OCI-LY7 (cell line): ENCODE measurements at regions not wholly inside any gene's neighbourhood (a gene's known extent, or its start where the extent isn't known, plus 50 kb on each side); places are given as distances from the start of the nearest gene placed in this dataset.

ENCODE experiments used
- BruUV-seq: library from RNA; stranded (reverse); fragments of 400-500 nt; replicated peaks from 2 replicates; lab custom pipeline; 2021; lab: Mats Ljungman, UMichigan
- CTCF ChIA-PET: fragments of 300-600 bp; sonication (Branson Sonifier 250); formaldehyde crosslinking; loops from one replicate; lab custom pipeline; 2022; ENCODE audit warnings: antibody characterized with exemption; ENCODE audit not compliant: unreplicated experiment; lab: Charles Lee
- POLR2A ChIA-PET: fragments of 300-600 bp; sonication (Branson Sonifier 250); formaldehyde crosslinking; loops from one replicate; lab custom pipeline; 2022; ENCODE audit warnings: antibody characterized with exemption; lab: Charles Lee
- DNase-seq: peaks from one replicate; pipeline ENCODE4 v3.0.0-alpha.2; 2015; ENCODE audit warnings: low spot score
- H2AFZ ChIP-seq: fragments of 200-600 bp; sonication (generic), shearing (Covaris generic); 2 replicates; pipeline ENCODE4 v1.6.1; 2014; ENCODE audit warnings: mild to moderate bottlenecking, antibody characterized with exemption, low read length, moderate library complexity
- H3K27ac ChIP-seq: fragments of 200-600 bp; sonication (generic); 2 replicates; pipeline ENCODE4 v1.5.1; 2014; ENCODE audit warnings: mixed run types, low read depth, mild to moderate bottlenecking, moderate library complexity, low read length, inconsistent platforms; ENCODE audit not compliant: poor library complexity, severe bottlenecking
- H3K36me3 ChIP-seq: fragments of 200-600 bp; sonication (generic); 2 replicates; pipeline ENCODE4 v1.6.1; 2014; ENCODE audit warnings: mild to moderate bottlenecking, antibody characterized with exemption, low read length, moderate library complexity, mixed read lengths; ENCODE audit not compliant: insufficient read depth
- H3K4me1 ChIP-seq: fragments of 200-600 bp; sonication (generic); 2 replicates; pipeline ENCODE4 v1.5.1; 2014; ENCODE audit warnings: mild to moderate bottlenecking, low read length; ENCODE audit not compliant: insufficient read depth, poor library complexity, severe bottlenecking
- H3K4me2 ChIP-seq: fragments of 200-600 bp; sonication (generic); 2 replicates; pipeline ENCODE4 v1.6.1; 2014; ENCODE audit warnings: mild to moderate bottlenecking, low read length
- H3K4me3 ChIP-seq: fragments of 200-600 bp; sonication (generic); 2 replicates; pipeline ENCODE4 v1.5.1; 2014; ENCODE audit warnings: mild to moderate bottlenecking, low read depth, low read length; ENCODE audit not compliant: poor library complexity, severe bottlenecking
- H3K79me2 ChIP-seq: fragments of 200-600 bp; sonication (generic); 2 replicates; pipeline ENCODE4 v1.6.1; 2016; ENCODE audit warnings: low read depth, mild to moderate bottlenecking, low read length, moderate library complexity, mixed read lengths; ENCODE audit not compliant: insufficient read depth
- H3K9me2 ChIP-seq: fragments of 200-600 bp; sonication (generic); 2 replicates; pipeline ENCODE4 v1.6.1; 2016; ENCODE audit warnings: mild to moderate bottlenecking, low read length, mixed read lengths; ENCODE audit not compliant: insufficient read depth
- H3K9me3 ChIP-seq: fragments of 200-600 bp; sonication (generic); 2 replicates; pipeline ENCODE4 v1.6.1; 2014; ENCODE audit warnings: mild to moderate bottlenecking, mixed run types, low read length, mixed read lengths
- H4K20me1 ChIP-seq: fragments of 200-600 bp; sonication (generic); 2 replicates; pipeline ENCODE4 v1.6.1; 2014; ENCODE audit warnings: mild to moderate bottlenecking, antibody characterized with exemption, low read length, moderate library complexity, mixed read lengths; ENCODE audit not compliant: insufficient read depth
- CTCF ChIP-seq: fragments of 200-600 bp; sonication (generic); conservative IDR thresholded peaks from 2 replicates; pipeline ENCODE4 v1.5.1; 2014; ENCODE audit warnings: mild to moderate bottlenecking, antibody characterized with exemption, low read length, moderate library complexity, mixed read lengths
- EZH2phosphoT487 ChIP-seq: fragments of 200-600 bp; sonication (generic); IDR thresholded peaks from 2 replicates; pipeline ENCODE4 v1.6.1; 2018; ENCODE audit warnings: low read depth, borderline replicate concordance, mild to moderate bottlenecking, mixed run types, antibody characterized with exemption, low read length, moderate library complexity, mixed read lengths
- intact Hi-C: fragments of 100-400 bp; cut with micrococcal nuclease; formaldehyde crosslinking; loops from one replicate; pipeline ENCODE4 v1.10.0; 2022; ENCODE audit not compliant: unreplicated experiment

GRCh38 chr7:10221084-10221483 is 752.6 kb upstream of the PHF14 start:
- no TSS peak for BruUV-seq
- H3K4me3 ChIP-seq, result no peak overlapping the region
- intact Hi-C loops, result no loop called here
- H4K20me1 ChIP-seq, result no peaks in the 10 kb centered on the region
- ChIA-PET CTCF (no interaction called here), POLR2A (no interaction called here)
- no peaks in the 10 kb centered on the region for H3K9me2 ChIP-seq
- no peaks in the 10 kb centered on the region for H3K4me1 ChIP-seq
- no peak overlapping the region for H3K4me2 ChIP-seq
- no peak overlapping the region for H2AFZ ChIP-seq
- H3K9me3 ChIP-seq, result no peaks in the 10 kb centered on the region
- H3K36me3 ChIP-seq, result no peaks in the 10 kb centered on the region
- TF ChIP-seq EZH2phosphoT487, result no peak
- TF ChIP-seq CTCF, result no peak
- no peaks in the 10 kb centered on the region for H3K79me2 ChIP-seq
- H3K27ac ChIP-seq, result no peak overlapping the region
- DNase-seq, result no peak

- Histone ChIP-seq H3K4me2 (no peak overlapping the region), H3K9me3 (no peaks in the 10 kb centered on the region), H3K27ac (no peak overlapping the region), H3K79me2 (no peaks in the 10 kb centered on the region), H4K20me1 (no peaks in the 10 kb centered on the region), H3K4me3 (no peak overlapping the region), H3K9me2 (no peaks in the 10 kb centered on the region), H3K4me1 (no peaks in the 10 kb centered on the region), H3K36me3 (no peaks in the 10 kb centered on the region), H2AFZ (no peak overlapping the region)
- CTCF ChIA-PET, result no interaction called here
- intact Hi-C loops, result no loop called here
- POLR2A ChIA-PET, result no interaction called here
- TF ChIP-seq EZH2phosphoT487 (no peak), CTCF (no peak)
- DNase-seq, result no peak
- no TSS peak for BruUV-seq
Measured at GRCh38 chr7:10222976-10223375, 750.7 kb upstream of the PHF14 start.

- Histone ChIP-seq H3K4me2 (no peak overlapping the region), H3K79me2 (no peaks in the 10 kb centered on the region), H3K9me2 (no peaks in the 10 kb centered on the region), H2AFZ (no peak overlapping the region), H3K4me1 (no peaks in the 10 kb centered on the region), H4K20me1 (no peaks in the 10 kb centered on the region), H3K9me3 (no peaks in the 10 kb centered on the region), H3K36me3 (no peaks in the 10 kb centered on the region), H3K4me3 (no peak overlapping the region), H3K27ac (no peak overlapping the region)
- BruUV-seq, result no TSS peak
- intact Hi-C loops, result no loop called here
- ChIA-PET CTCF (no interaction called here), POLR2A (no interaction called here)
- TF ChIP-seq EZH2phosphoT487 (no peak), CTCF (no peak)
- no peak for DNase-seq
Measured at GRCh38 chr7:10225275-10225674, 748.4 kb upstream of the PHF14 start.
